SKM-1 (cell line): ENCODE measurements at regions not wholly inside any gene's neighbourhood (a gene's known extent, or its start where the extent isn't known, plus 50 kb on each side); places are given as distances from the start of the nearest gene placed in this dataset.
"Not testable (repeated sequence)": the region's sequence is repeated elsewhere in the genome, so short reads cannot be mapped to it uniquely, and the experiment has no call there.

Experiments
- DNase-seq: peaks from one replicate; lab custom pipeline; 2025; ENCODE audit not compliant: unreplicated experiment; lab: John Stamatoyannopoulos, UW

DNA sequence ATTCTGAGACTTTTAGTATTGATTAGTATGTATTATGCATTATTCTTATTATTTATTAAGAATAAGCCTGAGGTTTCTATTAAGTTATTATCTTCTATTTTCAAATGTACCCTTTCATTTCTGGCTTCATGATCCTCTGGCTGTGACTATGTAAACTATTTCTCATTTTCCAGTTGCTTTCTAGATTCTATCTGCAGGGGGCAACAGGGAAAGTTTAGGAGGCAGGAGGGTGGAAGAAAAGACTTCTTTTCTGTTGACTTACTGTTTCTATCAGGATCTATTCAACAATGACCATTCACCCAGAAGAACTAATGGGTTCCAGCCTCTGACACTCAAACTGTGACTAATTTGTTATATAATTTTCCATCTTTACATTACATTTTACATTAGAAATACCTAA is 653.4 kb upstream of the FSHR start:
- DNase-seq, result no peak

DNA sequence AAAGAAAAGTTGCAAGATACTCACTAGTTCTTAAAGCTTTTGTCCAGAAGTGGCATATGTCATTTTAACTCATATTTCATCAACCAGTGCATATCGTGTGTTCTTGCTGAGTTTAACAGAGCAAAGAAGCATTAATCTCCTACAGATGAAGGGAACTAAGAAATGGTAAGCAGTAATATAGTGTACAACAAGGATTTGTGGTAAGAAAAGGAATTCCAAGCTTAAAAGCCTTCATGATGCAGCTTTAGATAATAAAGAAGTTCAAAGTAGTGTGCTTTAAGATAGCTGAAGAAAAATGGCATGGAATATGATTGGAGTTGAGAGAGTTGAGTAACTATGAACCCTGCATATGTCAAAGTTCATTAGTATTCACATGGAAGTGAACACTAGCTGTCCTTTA is 649.8 kb upstream of the FSHR start:
- DNase-seq, result no peak

DNA sequence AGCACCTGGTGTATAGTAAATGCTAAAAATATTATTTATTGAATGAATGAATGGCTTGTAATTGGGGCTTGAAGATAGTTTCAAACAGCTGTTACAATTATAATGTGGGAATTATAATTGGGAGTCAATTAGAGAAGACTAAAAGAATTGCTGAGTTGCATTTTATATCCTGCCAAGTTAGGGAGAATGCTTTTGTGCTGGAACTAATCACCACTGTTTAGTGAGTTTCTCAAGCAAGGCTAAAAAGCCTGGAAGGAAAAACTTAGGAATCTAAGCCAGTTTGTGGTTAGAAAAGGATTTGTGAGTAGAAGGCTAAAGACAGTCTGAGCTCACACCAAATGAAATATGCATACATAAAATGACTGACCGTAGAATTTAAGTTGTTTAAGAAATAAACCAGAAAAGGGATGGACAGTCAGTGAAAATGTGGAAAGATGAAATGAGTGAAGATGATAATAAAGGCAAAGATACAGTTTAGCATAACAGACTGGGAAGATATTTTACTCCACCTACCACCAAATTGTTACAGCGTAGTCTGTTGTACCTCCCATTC is 647.7 kb upstream of the FSHR start:
- DNase-seq, result no peak

DNA sequence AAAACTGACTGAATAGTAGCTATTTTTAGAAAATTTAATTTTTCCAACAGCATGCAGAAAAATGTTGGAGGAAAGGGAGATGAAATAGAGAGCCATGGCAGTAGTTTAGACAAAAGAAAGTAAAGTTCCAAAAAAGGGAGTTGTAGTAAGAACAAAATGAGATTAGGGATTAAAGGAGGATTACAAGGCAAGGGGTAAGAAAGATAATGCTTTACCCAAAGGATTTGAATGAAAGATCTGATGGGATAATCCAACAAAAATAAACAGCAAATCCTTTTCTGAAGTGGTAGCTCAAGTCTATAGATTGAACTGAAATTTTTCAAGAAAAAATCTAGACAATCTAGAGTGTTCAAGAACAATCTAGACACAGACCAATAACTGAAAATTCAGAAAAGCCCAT is 644.3 kb upstream of the FSHR start:
- DNase-seq, result no peak

DNA sequence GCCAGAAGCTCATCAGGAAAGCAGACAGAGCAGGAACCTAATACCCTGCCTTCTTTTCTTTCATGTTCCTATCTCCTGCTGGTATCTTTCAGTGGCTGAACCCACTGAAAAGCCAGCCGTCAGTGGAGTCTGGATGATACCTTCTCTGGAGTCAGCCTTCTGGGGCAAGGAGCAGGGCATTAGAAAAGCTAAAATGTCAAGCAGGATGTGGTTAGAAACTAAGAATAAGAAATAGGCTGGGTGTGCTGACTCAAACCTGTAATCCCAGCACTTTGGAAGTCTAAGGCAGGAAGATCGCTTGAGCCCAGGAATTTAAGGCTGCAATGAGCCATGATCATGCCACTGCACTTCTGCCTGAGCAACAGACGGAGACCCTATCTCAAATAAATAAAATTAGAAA is 642.0 kb upstream of the FSHR start:
- DNase-seq, result no peak

DNA sequence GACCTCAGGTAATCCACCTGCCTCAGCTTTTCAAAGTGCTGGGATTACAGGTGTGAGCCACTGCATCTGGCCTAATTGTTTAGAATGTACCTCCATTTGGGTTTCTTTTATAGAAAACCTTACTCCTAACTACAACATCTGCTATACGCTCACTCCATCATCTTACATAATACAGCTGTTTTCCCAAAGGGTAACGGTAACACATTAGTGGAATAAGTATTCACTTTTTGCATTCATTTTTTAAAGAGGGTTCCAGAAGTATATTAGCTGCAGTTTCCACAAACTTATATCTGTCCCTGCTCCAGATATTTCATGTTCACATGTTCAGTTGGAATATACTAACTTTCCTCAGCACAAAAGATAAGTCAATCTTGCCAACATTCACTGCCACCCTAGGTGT is 640.1 kb upstream of the FSHR start:
- no peak for DNase-seq

DNA sequence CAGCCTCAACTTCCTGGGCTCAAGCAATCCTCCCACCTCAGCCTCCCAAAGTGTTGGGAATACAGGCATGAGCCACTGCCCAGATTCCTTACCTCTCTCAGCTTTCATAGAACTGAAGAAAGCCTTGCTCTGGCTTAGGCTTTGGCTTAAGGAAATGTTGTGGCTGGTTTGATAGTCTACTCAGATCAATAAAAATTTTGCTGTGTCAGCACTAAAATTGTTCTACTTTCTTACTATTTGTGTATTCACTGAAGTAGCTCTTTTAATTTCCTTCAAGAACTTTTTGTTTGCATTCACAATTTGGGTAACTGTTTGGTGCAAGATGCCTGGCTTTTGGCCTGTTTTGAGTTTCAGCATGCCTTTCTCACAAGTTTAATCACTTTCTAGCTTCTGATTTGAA is 634.0 kb upstream of the FSHR start:
- no peak for DNase-seq

DNA sequence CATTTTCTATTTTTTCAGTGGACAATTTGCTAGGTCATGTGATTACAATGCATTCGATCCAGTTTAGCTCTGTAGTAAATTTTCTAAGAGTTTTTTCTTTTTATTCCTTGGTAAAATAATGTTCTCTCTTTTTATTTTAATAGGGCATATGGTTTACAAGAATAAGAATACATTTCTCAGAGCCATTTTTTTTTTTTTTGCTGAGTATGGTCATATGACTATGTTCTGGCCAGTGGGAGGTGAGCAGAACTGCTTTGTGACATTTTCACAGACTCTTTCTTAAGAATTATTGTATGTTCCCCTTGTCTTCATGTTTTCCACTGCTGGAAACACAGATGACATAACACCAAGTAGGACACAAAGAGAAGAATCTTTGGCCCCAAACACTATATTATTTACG is 626.6 kb upstream of the FSHR start:
- DNase-seq, result no peak

DNA sequence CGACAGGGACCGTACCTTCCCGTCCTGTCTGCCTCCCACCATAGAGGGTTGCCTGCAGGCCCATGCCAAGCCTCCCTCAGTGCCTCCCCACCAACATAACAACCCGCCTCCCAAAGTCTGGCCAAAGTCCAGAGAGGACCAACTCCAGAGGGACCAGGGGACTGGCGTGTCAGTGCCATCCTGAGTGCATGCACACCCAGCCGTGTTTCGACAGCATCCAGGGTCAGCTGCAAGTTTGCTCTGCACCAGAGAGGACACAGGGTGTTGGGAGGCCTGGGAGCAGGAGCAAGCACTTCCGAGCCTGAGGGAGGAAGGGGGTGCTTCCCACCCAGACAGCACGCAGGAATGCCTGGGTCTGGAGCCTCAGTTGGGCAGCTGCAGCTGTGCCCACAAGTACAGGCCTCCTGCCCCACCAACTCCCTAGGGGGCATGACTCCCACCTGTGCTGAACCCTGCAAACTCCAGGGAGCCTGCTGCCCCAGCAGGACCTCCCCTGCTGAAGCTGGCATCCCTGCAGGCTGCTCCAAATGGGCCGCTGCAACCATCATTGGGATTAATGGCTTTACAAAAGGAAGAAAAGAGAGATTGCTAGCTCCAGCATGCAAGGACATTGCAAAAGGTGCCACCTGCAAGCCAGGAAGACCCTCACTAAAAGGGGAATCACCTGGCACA is 618.1 kb upstream of the FSHR start:
- no peak for DNase-seq

DNA sequence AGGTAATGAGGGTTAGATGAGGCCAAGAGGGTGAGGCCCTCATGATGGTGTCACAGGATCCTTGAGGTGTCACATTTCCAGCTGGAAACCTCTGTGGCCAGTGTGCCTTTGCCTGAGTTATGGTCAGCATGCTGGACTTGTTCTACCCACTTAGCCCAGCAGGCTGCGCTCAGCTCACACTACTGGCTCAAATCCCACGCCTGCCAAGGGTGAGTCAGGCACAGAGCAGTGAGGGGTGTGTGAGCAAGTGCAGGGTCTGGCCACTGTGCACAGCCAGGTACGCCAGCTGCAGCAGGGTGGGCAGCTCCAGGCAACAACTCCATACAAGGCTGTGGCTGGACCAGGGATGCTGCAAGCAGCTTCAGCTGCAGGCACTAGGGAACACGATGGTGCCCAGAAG is 616.6 kb upstream of the FSHR start:
- no peak for DNase-seq

DNA sequence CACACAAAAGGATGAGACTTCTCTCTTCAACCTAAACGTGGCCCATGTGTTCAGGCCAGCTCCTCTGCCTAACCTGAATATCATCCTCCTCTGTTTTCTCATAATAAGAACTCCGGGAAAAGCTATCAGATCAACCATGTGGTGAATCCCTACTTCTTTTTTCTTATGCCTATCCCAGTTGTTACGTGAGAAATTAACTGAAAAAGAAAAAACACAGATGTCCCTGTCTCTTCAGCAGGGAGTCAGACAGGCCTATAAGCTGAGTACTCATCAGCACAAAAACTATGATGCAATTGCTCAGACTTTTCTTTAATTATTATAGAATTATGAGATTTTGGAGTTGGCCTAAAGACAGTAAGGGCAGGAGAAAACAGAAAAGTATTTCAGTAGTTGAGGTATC is 613.0 kb upstream of the FSHR start:
- no peak for DNase-seq

DNA sequence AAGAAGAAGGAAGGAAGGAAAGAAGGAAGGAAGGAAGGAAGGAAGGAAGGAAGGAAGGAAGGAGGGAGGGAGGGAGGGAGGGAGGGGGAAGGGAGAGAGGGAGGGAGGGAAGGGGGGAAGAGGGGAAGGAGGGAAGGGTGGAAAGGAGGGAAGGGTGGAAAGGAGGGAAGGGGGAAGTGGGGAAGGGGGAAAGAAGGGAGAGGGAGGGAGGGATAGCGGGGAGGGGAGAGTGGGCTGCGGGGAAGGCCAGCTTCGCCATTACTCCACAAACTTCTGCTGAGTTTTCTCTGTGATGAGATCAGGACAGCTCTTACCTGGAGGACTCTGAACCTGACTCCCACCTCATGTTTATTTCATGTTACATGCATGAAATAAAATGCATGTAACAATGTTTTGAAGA is 601.5 kb upstream of the FSHR start:
- no peak for DNase-seq

DNA sequence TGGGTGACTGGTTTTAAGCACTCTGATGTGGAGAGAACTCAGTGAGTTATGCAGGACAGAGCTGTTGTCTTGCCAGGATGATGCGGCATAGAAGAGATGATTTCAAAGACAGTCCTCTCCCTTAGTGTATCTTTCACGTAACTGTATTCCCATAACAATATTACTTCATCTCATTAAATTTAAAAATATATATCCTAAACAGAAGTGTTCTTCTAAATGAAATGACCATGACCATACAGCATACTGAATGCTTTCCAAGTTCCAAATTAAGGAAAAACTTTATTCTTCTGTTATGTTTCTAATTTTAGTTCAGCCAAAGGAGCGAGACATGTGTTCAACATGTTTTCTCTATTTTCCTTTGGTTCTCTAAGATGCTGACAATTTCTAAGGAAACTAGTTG is 600.1 kb upstream of the FSHR start:
- DNase-seq, result no peak

DNA sequence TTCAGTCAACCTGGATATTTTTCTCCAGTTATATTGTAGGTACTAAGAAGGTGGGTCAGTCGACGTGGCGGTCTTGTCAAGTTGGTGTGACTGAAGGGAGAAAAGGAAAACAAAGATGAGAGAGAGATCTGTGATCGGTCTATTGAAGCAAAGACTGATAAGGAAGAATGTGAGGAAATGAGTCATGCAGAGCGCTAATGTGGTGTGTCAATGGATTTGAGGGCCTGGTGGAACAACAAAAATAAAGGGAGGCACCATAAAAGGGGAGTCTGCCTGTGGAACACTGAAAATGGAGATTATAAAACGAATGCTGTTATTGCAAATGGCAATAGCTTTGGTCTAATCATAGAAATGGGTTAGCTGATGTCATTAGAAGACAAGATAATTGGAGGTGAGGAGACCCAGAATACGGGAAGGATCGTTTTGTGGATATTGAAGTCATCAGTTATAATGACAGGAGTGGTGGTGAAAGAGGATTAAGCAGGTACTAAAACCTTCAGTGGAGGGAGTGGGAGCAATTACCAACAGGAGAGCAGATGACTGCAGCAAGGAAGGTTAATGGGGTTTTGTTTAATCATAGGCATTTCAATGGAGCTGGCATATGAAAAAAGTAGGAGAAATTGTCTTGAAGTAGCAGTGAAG is 599.1 kb upstream of the FSHR start:
- DNase-seq, result no peak

DNA sequence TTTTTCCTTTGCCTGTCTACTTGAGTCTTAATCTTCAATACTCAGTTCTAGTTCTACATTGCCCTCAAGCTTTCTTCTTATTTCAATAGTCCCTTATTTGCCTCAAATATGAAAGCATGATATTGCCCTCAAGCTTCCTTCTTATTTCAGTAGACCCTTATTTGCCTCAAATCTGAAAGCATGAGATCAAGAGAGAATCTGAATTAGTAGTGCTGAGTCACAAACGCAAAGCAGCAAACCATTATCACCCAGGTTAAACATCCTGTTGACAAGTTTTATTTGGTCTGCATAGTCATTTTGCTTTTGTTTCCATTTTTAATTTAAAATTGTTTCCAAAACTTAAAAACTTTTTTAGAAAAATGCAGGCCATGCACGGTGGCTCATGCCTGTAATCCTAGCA is 583.3 kb upstream of the FSHR start:
- no peak for DNase-seq

DNA sequence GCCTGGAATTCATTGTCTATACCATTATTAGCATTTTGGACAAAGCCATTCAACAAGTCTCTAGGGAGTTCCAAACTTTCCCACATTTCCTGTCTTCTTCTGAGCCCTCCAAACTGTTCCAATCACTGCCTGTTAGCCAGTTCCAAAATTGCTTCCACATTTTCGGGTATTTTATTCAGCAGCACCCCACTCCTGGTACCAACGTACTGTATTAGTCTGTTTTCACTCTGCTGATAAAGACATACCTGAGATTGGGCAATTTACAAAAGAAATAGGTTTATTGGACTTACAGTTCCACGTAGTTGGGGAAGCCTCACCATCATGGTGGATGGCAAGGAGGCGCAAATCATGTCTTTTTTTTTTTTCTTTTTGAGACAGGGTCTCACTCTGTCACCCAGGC is 578.6 kb upstream of the FSHR start:
- DNase-seq, result not testable (repeated sequence)

DNA sequence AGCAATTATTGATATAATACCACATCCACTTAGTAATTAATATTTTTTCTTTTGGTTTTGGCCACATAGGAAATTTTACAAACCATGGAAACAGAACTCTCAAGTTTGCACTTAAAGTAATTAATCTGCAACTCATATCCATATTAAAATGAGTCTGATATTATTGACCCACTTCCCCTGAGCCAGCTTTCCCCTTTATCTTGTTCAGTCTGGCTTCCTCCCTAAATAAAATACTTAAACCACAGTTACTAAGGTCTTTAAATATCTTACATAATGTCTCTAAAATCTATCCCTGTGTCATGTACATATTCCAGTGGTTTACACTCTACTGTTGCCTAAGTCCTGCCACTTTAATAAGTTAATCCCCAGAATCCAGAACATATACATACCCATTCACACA is 564.9 kb upstream of the FSHR start:
- DNase-seq, result no peak

DNA sequence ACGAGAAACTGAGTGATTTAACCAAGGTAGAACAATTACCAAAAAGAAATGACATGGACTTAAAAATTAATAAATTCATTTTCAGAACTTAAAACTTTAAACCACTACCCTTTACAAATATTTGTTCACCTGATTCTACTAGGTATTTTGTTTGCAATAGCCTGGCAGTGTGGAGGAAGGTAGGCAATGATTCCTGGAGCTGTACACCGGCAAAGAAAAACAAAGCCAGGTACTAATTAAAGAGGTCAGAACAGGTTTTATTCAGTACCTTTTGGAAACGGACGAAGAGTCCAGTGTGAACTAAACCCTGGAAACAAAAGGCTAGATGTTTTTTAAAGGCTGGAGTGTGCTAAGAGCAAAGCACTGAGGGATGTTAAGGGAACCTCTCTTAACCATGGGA is 561.3 kb upstream of the FSHR start:
- no peak for DNase-seq

DNA sequence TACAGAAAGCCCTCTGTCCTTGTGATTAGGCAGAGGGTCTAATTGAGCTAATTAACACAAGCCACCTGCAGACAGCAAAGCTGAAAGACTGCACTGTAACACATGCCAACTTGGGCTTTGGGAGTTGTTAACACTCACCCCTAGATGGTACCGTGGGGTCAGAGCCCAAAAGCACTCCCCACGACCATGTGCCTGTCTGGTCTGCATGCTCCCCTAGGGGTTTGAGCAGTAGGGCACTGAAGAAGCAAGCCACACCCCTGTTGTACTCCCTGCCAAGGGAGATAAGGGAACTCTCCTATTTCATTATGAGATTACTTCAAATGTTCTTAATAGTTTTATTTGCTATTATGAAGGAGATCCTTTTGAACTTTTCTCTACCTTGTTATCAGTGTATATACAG is 560.1 kb upstream of the FSHR start:
- DNase-seq, result no peak

DNA sequence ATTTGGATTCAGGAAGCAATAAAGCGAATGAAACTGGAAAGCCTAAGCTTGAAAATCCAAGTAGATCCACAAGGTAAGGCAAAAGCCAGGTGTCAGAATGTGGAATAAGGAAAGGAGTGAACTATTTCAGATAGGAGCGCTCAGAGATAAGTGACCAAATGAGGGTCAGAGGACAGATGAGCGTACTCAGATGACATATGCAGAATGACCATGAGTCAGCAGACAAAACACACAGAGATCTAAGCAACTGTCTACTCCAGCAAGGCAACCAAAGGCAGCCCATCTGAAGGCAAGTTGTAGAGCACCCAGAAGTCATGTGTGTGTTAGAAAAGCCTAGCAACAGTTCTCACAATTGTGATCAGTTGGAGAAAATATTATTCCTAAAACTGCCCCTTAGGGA is 548.4 kb upstream of the FSHR start:
- no peak for DNase-seq

DNA sequence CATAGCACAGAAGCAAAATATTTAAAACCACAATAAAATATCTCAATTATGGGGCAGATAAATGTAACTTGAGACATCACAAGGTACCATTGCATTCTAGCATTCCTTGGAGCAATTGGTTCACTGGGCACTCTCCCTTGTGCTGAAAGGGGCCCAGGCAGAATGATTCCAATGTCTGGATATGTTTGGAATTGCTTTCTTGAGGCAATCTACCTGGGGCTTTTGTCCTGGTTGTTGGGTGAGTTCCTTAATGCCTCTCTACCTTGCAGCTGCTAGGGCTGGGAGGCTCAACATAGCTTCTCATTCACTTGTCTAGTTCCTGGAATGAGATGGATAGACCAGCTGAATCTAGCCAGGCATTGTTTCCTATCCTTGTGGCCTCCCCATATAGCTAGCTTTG is 539.6 kb upstream of the FSHR start:
- DNase-seq, result no peak

DNA sequence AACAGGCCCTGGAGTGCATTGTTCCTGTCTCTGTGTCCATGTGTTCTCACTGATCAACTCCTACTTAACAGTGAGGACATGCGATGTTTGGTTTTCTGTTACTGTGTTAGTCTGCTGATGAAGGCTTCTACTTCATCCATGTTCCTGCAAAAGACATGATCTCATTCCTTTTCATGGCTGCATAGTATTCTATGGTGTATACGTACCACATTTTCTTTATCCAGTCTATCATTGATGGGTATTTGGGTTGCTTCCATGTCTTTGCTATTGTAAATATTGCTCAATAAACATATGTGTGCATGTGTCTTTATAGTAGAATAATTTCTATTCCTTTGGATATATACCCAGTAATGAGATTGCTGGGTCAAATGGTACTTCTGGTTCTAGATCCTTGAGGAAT is 537.7 kb upstream of the FSHR start:
- DNase-seq, result not testable (repeated sequence)

DNA sequence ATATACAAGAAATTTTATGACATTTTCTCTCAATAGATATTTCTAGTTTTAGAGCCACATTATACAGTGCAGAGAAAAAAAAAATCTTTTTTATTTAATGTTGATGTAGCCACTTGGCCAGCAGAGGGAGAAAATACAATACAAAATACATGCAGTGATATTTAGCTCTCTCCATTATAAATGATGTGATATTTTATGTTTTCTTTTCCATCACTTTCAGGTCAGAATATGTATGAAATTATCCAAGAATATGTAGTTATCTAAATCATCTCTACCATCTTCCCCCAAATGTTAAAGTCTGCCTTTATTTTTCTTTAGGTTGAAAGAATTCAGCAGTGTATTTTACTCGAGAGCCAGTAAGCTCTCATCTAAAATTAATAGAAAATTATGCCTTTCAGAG is 533.6 kb upstream of the FSHR start:
- DNase-seq, result no peak
